Tibial nerve (tissue), 4 donors: ENCODE measurements at regions not wholly inside any gene's neighbourhood (a gene's known extent, or its start where the extent isn't known, plus 50 kb on each side); places are given as distances from the start of the nearest gene placed in this dataset.

Experiments used
- EP300 ChIP-seq, 2 donors: sonication (generic); formaldehyde crosslinking; IDR thresholded peaks; one replicate each; pipeline ENCODE4 v1.6.1; 2017; ENCODE audit warnings: antibody characterized with exemption in 2 of 2, mild to moderate bottlenecking in 1 of 2
- POLR2A ChIP-seq, 2 donors: fragments of 450-650 bp; IDR thresholded peaks; one replicate each; pipeline ENCODE4 v1.6.1; 2017; ENCODE audit warnings: antibody characterized with exemption in 2 of 2, mild to moderate bottlenecking in 2 of 2, moderate library complexity in 2 of 2
- TF ChIP-seq, protein P1 (sequence below), 5 experiments: fragments of 200-600 bp in 3 of 5; fragments of 450-650 bp in 2 of 5; sonication (generic) in 3 of 5; IDR thresholded peaks; one replicate each; pipeline ENCODE4 v1.5.1; 2016 to 2019; ENCODE audit warnings: antibody characterized with exemption in 5 of 5, mild to moderate bottlenecking in 3 of 5, moderate library complexity in 2 of 5

DNA sequence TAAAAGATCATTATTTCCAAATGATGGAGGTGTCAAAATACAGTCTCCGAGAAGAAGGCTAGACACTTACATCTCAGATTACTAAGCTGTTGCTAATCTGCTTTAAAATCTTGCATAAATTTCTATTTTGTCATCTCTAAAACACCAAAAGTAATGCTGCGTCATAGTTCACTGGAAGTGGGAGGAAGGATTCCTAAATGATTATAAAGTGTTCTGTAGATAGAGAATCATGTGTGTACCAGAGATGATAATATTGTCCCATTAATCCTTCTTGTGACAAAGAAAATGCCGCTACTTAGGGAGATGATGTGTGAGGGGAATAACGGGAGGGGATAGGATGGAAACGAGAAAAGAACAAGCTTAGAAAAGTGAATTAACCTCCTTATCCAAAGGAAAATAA lies 268.6 kb downstream of the JRKL start:
- TF ChIP-seq, protein P1, sequence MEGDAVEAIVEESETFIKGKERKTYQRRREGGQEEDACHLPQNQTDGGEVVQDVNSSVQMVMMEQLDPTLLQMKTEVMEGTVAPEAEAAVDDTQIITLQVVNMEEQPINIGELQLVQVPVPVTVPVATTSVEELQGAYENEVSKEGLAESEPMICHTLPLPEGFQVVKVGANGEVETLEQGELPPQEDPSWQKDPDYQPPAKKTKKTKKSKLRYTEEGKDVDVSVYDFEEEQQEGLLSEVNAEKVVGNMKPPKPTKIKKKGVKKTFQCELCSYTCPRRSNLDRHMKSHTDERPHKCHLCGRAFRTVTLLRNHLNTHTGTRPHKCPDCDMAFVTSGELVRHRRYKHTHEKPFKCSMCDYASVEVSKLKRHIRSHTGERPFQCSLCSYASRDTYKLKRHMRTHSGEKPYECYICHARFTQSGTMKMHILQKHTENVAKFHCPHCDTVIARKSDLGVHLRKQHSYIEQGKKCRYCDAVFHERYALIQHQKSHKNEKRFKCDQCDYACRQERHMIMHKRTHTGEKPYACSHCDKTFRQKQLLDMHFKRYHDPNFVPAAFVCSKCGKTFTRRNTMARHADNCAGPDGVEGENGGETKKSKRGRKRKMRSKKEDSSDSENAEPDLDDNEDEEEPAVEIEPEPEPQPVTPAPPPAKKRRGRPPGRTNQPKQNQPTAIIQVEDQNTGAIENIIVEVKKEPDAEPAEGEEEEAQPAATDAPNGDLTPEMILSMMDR (IDR thresholded peaks at IDR 0.05) = no peak
- no peak for TF ChIP-seq EP300 (IDR thresholded peaks at IDR 0.05)
- TF ChIP-seq POLR2A (IDR thresholded peaks at IDR 0.05) = no peak
